ENCODE measurements at regions not wholly inside any gene's neighbourhood (a gene's known extent, or its start where the extent isn't known, plus 50 kb on each side); places are given as distances from the start of the nearest gene placed in this dataset.
"Not testable (repeated sequence)": the region's sequence is repeated elsewhere in the genome, so short reads cannot be mapped to it uniquely, and the experiment has no call there.

- no peak for ATAC-seq
- DNase-seq (ENCODE audit: low spot score): no peak
- intact Hi-C loops (cut with DNase I): no loop called here
These were observed 330.9 kb downstream of the PTPRU start for GRCh38 chr1:29567257-29567656.

GRCh38 chr1:29565490-29565889 lies 329.2 kb downstream of the PTPRU start:
- DNase-seq (ENCODE audit: low spot score) (no peak), ATAC-seq (no peak)
- intact Hi-C loops (cut with DNase I): no loop called here

- intact Hi-C loops (cut with DNase I): no loop called here
- DNase-seq (ENCODE audit: low spot score) (no peak), ATAC-seq (no peak)
These were observed 327.2 kb downstream of the PTPRU start for GRCh38 chr1:29563571-29563970.

GRCh38 chr1:29563092-29563491 lies 326.8 kb downstream of the PTPRU start:
- DNase-seq (ENCODE audit: low spot score) (no peak), ATAC-seq (no peak)
- intact Hi-C loops (cut with DNase I): no loop called here

GRCh38 chr1:29559056-29559455 lies 322.7 kb downstream of the PTPRU start:
- ATAC-seq (no peak), DNase-seq (ENCODE audit: low spot score) (no peak)
- intact Hi-C loops (cut with DNase I): no loop called here

GRCh38 chr1:29557701-29558600 lies 321.6 kb downstream of the PTPRU start:
- ATAC-seq (no peak), DNase-seq (ENCODE audit: low spot score) (no peak)
- intact Hi-C loops (cut with DNase I): no loop called here

- ATAC-seq (no peak), DNase-seq (ENCODE audit: low spot score) (no peak)
These were observed 320.7 kb downstream of the PTPRU start for GRCh38 chr1:29557066-29557465.

GRCh38 chr1:29556657-29557056 lies 320.3 kb downstream of the PTPRU start:
- ATAC-seq: no peak
- intact Hi-C loops (cut with DNase I): no loop called here
- DNase-seq (ENCODE audit: low spot score): no peak

More at GRCh38 chr1:29557066-29557465, 320.7 kb downstream of the PTPRU start:
- intact Hi-C loops (cut with DNase I): no loop called here

- DNase-seq (ENCODE audit: low spot score): no peak
- ATAC-seq: no peak
- intact Hi-C loops (cut with DNase I): no loop called here
These were observed 318.8 kb downstream of the PTPRU start for GRCh38 chr1:29555043-29555620.

GRCh38 chr1:29554208-29554778 lies 318.0 kb downstream of the PTPRU start:
- no peak for ATAC-seq
- DNase-seq (ENCODE audit: low spot score): no peak
- intact Hi-C loops (cut with DNase I): loop anchor here (5.0 kb wide), 1 partner anchor 1103 kb away; no protein-coding TSS in a partner anchor

GRCh38 chr1:29551123-29551936 lies 315.0 kb downstream of the PTPRU start:
- ATAC-seq (no peak), DNase-seq (ENCODE audit: low spot score) (no peak)
- intact Hi-C loops (cut with DNase I): loop anchor here (5.0 kb wide), 1 partner anchor 1106 kb away; no protein-coding TSS in a partner anchor

GRCh38 chr1:29550119-29550841 lies 314.0 kb downstream of the PTPRU start:
- intact Hi-C loops (cut with DNase I): loop anchor here (5.0 kb wide), 1 partner anchor 1107 kb away; no protein-coding TSS in a partner anchor
- DNase-seq (ENCODE audit: low spot score) (no peak), ATAC-seq (no peak)

- intact Hi-C loops (cut with DNase I): loop anchor here (5.0 kb wide), 1 partner anchor 1108 kb away; no protein-coding TSS in a partner anchor
- not testable (repeated sequence) for DNase-seq (ENCODE audit: low spot score); ATAC-seq
These were observed 313.4 kb downstream of the PTPRU start for GRCh38 chr1:29549728-29550118.

- no peak for DNase-seq (ENCODE audit: low spot score)
- ATAC-seq: no peak
- intact Hi-C loops (cut with DNase I): no loop called here
These were observed 312.7 kb downstream of the PTPRU start for GRCh38 chr1:29549001-29549400.

- intact Hi-C loops (cut with DNase I): no loop called here
- ATAC-seq (no peak), DNase-seq (ENCODE audit: low spot score) (no peak)
These were observed 311.8 kb downstream of the PTPRU start for GRCh38 chr1:29548091-29548490.

GRCh38 chr1:29547300-29547699 lies 311.0 kb downstream of the PTPRU start:
- intact Hi-C loops (cut with DNase I): no loop called here
- no peak for DNase-seq (ENCODE audit: low spot score)
- ATAC-seq: no peak

- no peak for ATAC-seq
- DNase-seq (ENCODE audit: low spot score): no peak
- intact Hi-C loops (cut with DNase I): no loop called here
These were observed 310.2 kb downstream of the PTPRU start for GRCh38 chr1:29546496-29546895.

- intact Hi-C loops (cut with DNase I): loop anchor here (5.0 kb wide), 1 partner anchor 1733 kb away; no protein-coding TSS in a partner anchor
- DNase-seq (ENCODE audit: low spot score): no peak
- no peak for ATAC-seq
These were observed 308.1 kb downstream of the PTPRU start for GRCh38 chr1:29544406-29544805.

All from sciatic nerve (tissue), 2 donors.